NT2/D1 (cell line): ENCODE measurements at regions not wholly inside any gene's neighbourhood (a gene's known extent, or its start where the extent isn't known, plus 50 kb on each side); places are given as distances from the start of the nearest gene placed in this dataset.

Experiments used
- DNase-seq: peaks from one replicate; pipeline ENCODE4 v3.0.0-alpha.2; 2011; ENCODE audit warnings: low read depth, low spot score
- H3K27me3 ChIP-seq: 2 replicates; pipeline ENCODE4 v1.6.0; 2011; ENCODE audit warnings: mild to moderate bottlenecking; ENCODE audit not compliant: insufficient read length, insufficient read depth
- H3K36me3 ChIP-seq: 2 replicates; pipeline ENCODE4 v1.6.1; 2011; ENCODE audit warnings: mild to moderate bottlenecking, low read length, mixed read lengths; ENCODE audit not compliant: insufficient read depth, insufficient read length
- H3K4me1 ChIP-seq: 2 replicates; pipeline ENCODE4 v1.5.1; 2011; ENCODE audit not compliant: insufficient read depth, insufficient read length
- H3K4me3 ChIP-seq: 2 replicates; pipeline ENCODE4 v1.5.1; 2011; ENCODE audit warnings: low read depth; ENCODE audit not compliant: insufficient read length
- H3K9ac ChIP-seq: 2 replicates; pipeline ENCODE4 v1.6.0; 2011; ENCODE audit warnings: low read depth; ENCODE audit not compliant: insufficient read length
- H3K9me3 ChIP-seq: 2 replicates; pipeline ENCODE4 v1.5.1; 2011; ENCODE audit warnings: mild to moderate bottlenecking, low read length; ENCODE audit not compliant: insufficient read depth
- SUZ12 ChIP-seq: IDR thresholded peaks from 2 replicates; pipeline ENCODE4 v1.6.1; 2011; ENCODE audit not compliant: insufficient read length, insufficient read depth; ENCODE audit errors: extremely low read depth
- YY1 ChIP-seq: IDR thresholded peaks from 2 replicates; pipeline ENCODE4 v1.6.1; 2011; ENCODE audit not compliant: insufficient read length, insufficient read depth
- ZNF274 ChIP-seq: IDR thresholded peaks from 2 replicates; pipeline ENCODE4 v1.6.1; 2011; ENCODE audit warnings: mild to moderate bottlenecking, low read depth, low read length

- no peaks in the 10 kb centered on the region for H3K36me3 ChIP-seq
- H3K9me3 ChIP-seq, result no peaks in the 10 kb centered on the region
- DNase-seq, result no peak
- peaks cover 31% of the 10 kb centered on the region for H3K27me3 ChIP-seq
- H3K4me1 ChIP-seq, result peaks cover 12% of the 10 kb centered on the region
- no peak overlapping the region for H3K9ac ChIP-seq
- H3K4me3 ChIP-seq, result no peak overlapping the region
- TF ChIP-seq YY1, result no peak
- no peak for TF ChIP-seq ZNF274
- TF ChIP-seq SUZ12, result no peak
Observed at GRCh38 chrX:69386681-69387080, 117.4 kb upstream of the NALF2 start.

DNA sequence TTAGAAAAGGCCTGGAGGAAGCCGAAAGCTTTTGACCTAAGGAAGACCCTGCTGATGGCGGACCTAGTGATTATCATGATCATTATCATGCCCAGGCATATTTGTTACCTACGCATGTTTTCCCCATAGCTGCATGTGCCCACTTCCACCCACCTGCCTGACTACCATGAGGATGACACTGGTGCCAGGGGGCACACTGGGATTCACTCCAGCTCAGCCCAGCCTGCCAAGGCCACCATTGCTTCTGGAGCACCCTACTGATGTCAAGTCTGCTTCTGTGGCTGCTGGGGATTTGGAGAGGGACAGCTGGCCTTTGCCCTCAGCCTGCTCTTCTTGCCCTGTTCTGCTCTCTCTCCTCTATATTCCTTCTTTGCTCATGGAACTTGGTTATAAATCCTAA, 124.7 kb upstream of the NALF2 start:
- Histone ChIP-seq H3K9ac (no peak overlapping the region), H3K27me3 (peaks cover 7% of the 10 kb centered on the region), H3K4me3 (no peak overlapping the region), H3K36me3 (no peaks in the 10 kb centered on the region), H3K4me1 (no peaks in the 10 kb centered on the region), H3K9me3 (peaks cover 12% of the 10 kb centered on the region; the same call in 1 of the 2 replicates)
- DNase-seq, result no peak
- TF ChIP-seq ZNF274, result no peak
- TF ChIP-seq SUZ12, result no peak
- TF ChIP-seq YY1, result no peak

GRCh38 chrX:69374569-69374968, 129.6 kb upstream of the NALF2 start:
- no peak for TF ChIP-seq SUZ12
- no peak for TF ChIP-seq YY1
- TF ChIP-seq ZNF274, result no peak
- DNase-seq, result no peak
- H3K27me3 ChIP-seq, result no peaks in the 10 kb centered on the region

GRCh38 chrX:69372435-69372834, 131.7 kb upstream of the NALF2 start:
- Histone ChIP-seq H3K36me3 (no peaks in the 10 kb centered on the region), H3K27me3 (no peaks in the 10 kb centered on the region), H3K9me3 (peaks cover 12% of the 10 kb centered on the region; the same call in 1 of the 2 replicates), H3K4me1 (no peaks in the 10 kb centered on the region), H3K4me3 (no peak overlapping the region), H3K9ac (no peak overlapping the region)
- TF ChIP-seq SUZ12 (no peak), ZNF274 (no peak), YY1 (no peak)
- no peak for DNase-seq

More at GRCh38 chrX:69374569-69374968, 129.6 kb upstream of the NALF2 start:
- Histone ChIP-seq H3K9me3 (peaks cover 12% of the 10 kb centered on the region; the same call in 1 of the 2 replicates), H3K4me3 (no peak overlapping the region), H3K36me3 (no peaks in the 10 kb centered on the region), H3K4me1 (no peaks in the 10 kb centered on the region), H3K9ac (no peak overlapping the region)

- Histone ChIP-seq H3K9ac (no peak overlapping the region), H3K4me1 (no peaks in the 10 kb centered on the region), H3K4me3 (no peak overlapping the region), H3K36me3 (no peaks in the 10 kb centered on the region), H3K27me3 (no peaks in the 10 kb centered on the region), H3K9me3 (peaks cover 5% of the 10 kb centered on the region; the same call in 1 of the 2 replicates)
- TF ChIP-seq ZNF274, result no peak
- no peak for TF ChIP-seq SUZ12
- no peak for TF ChIP-seq YY1
- DNase-seq, result no peak
Observed at GRCh38 chrX:69371159-69371558, 133.0 kb upstream of the NALF2 start.

DNA sequence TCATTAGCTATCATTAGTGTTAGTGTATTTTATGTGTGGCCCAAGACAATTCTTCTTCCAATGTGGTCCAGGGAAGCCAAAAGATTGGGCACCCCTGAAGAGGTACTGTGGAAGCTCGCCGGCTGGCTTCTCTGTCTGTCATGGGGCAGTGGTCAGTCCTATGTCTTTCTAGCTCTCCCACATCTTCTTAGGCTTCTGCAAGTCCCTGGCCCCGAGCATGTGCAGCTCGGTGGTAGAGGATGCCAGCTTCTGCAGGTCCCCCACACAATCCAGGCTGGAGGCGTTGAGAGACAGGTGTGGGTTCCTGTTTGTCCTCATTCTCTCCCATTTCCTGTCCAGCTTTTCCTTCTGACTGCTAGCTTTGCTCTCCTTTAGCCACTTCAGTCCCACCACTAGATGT, 134.1 kb upstream of the NALF2 start:
- no peak for TF ChIP-seq ZNF274
- TF ChIP-seq YY1, result no peak
- no peak for TF ChIP-seq SUZ12
- Histone ChIP-seq H3K27me3 (no peaks in the 10 kb centered on the region), H3K9ac (no peak overlapping the region), H3K9me3 (no peaks in the 10 kb centered on the region), H3K36me3 (no peaks in the 10 kb centered on the region), H3K4me3 (no peak overlapping the region), H3K4me1 (no peaks in the 10 kb centered on the region)
- DNase-seq, result no peak

GRCh38 chrX:69366183-69366582, 137.9 kb upstream of the NALF2 start:
- no peaks in the 10 kb centered on the region for H3K9me3 ChIP-seq
- H3K4me1 ChIP-seq, result peaks cover 7% of the 10 kb centered on the region
- H3K36me3 ChIP-seq, result no peaks in the 10 kb centered on the region
- DNase-seq, result no peak
- no peak overlapping the region for H3K4me3 ChIP-seq
- H3K9ac ChIP-seq, result no peak overlapping the region
- TF ChIP-seq SUZ12 (no peak), YY1 (no peak), ZNF274 (no peak)
- H3K27me3 ChIP-seq, result peaks cover 2% of the 10 kb centered on the region

DNA sequence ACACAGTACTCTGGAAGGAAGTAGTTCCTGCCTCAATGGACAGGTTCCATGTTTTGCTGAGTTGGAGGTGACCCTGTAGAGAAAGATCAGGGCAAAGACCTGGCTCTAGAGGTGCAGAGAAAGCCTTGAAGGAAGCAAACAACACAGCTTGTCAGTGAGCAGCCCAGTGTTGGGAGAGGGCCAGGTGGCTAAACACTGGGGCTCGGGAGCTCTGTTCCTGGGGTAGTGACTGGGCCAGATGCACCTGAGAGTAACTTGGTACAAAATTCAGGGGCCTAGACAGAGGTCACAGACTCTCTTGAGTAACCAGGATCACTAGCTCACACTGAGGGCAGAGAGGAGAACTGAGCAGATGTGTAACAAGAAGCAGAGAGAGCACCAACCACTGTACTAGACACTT, 138.4 kb upstream of the NALF2 start:
- no peaks in the 10 kb centered on the region for H3K36me3 ChIP-seq
- no peak overlapping the region for H3K9ac ChIP-seq
- H3K27me3 ChIP-seq, result peaks cover 2% of the 10 kb centered on the region
- no peak overlapping the region for H3K4me3 ChIP-seq
- TF ChIP-seq YY1 (no peak), SUZ12 (no peak), ZNF274 (no peak)
- H3K9me3 ChIP-seq, result no peaks in the 10 kb centered on the region
- peaks cover 8% of the 10 kb centered on the region for H3K4me1 ChIP-seq
- DNase-seq, result no peak
